Activated CD4-positive, alpha-beta T cell treated with anti-CD3 and anti-CD28 coated beads for 1 hour (primary cell): ENCODE measurements at regions not wholly inside any gene's neighbourhood (a gene's known extent, or its start where the extent isn't known, plus 50 kb on each side); places are given as distances from the start of the nearest gene placed in this dataset.
"Not testable (repeated sequence)": the region's sequence is repeated elsewhere in the genome, so short reads cannot be mapped to it uniquely, and the experiment has no call there.

Experiments
- DNase-seq: peaks from one replicate; pipeline ENCODE4 v3.0.0-alpha.2; 2020

GRCh38 chr22:46040471-46041465 is 63.8 kb upstream of the WNT7B start:
- DNase-seq = no peak

- DNase-seq = no peak
Measured at GRCh38 chr22:46041642-46042041, 64.7 kb upstream of the WNT7B start.

- no peak for DNase-seq
Measured at GRCh38 chr22:46042786-46043185, 65.8 kb upstream of the WNT7B start.

- no peak for DNase-seq
Measured at GRCh38 chr22:46043339-46043738, 66.4 kb upstream of the WNT7B start.

GRCh38 chr22:46043816-46044620 is 67.1 kb upstream of the WNT7B start:
- DNase-seq = no peak

- DNase-seq = no peak
Measured at GRCh38 chr22:46044621-46045458, 67.9 kb upstream of the WNT7B start.

- no peak for DNase-seq
Measured at GRCh38 chr22:46045459-46046298, 68.7 kb upstream of the WNT7B start.

DNA sequence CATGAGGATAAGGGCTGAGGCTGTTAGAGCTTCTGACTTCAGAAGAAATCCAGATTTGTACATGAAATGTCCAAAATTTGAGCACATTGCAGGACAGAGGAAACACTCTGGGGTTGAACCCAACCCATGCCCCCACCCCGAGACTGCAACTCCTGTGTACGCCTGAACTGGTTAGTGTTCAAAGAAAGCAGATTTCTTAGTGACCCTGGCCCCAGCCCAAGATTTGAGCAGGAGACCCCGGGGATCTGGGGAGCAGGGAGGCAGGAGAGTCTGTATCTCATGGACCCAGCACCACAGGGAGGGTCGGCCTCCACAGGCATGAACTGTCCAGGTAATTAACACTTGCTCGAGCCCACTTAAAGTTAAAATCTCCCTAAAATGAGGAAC is 69.3 kb upstream of the WNT7B start:
- no peak for DNase-seq

DNA sequence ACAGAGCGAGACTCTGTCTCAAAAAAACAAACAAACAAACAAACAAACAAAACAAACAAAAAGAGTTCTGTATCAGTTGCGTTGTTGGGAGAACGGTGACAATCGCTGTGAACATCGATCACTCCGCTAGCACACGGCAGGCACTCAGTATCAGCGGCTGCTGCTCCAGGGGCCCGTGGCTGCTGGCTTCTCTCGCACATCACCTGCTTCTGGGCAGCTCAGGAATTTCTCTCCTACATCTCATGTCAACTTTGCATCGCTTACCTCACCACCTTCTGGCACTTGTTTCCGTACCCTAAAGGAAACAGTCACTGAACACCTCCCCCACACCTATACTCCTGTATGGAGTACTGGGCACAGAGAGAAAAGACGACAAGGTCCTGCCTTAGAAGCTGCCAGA is 70.3 kb upstream of the WNT7B start:
- DNase-seq = no peak

GRCh38 chr22:46047841-46048595 is 71.1 kb upstream of the WNT7B start:
- DNase-seq = no peak

- not testable (repeated sequence) for DNase-seq
Measured at GRCh38 chr22:46048661-46049060, 71.7 kb upstream of the WNT7B start.

GRCh38 chr22:46049726-46050450 is 72.9 kb upstream of the WNT7B start:
- no peak for DNase-seq

DNA sequence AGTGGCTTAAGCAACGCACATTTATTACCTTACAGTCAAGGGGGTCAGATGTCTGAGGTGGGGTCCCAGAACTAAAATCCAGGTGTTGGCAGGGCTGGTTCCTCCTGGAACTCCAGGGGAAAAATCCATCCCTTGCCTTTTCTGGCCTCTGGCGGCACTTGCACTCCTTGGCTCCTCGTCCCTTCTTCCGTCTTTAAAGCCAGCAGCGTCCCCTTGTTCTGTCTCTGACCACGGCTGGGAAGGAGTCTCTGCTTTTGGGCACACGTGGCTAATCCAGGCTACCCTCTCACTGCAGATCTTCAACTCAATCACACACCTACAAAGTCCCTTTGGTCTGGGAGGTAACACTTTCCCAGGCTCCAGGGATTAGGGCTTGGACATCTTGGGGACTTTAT is 73.5 kb upstream of the WNT7B start:
- no peak for DNase-seq

DNA sequence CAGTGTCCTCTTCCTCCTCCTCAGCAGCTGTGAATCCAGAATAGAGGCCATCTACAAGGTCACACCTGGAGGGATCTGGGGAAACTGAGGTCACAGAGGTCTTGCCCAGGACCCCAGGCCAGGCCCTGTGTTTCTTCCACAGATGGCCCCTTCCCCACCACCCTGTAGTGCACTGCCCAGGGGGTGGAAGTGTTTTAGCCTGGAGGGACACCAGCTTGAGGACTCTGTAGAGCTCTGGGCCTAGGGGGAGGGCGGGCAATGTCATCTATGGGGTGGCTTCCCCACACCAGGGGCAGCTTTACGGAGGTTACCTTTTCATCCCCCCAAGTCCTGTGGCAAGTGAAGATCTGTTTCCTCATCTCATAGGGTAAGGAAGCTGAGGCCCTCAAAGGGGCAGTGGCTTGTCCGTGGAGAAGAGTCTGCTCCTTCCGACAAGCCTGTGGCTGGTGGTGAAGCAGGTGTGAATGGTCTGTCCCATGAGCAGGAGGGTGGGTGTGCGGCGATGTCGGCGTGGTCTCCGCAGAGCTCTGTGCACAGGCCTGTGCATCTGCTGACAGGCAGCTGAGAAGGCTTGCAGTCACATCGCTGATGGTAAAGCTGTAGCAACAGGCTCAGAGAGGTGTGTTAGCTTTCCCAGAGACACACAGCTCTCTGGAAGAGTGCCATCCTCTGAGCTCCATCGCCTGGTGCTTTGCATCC is 74.1 kb upstream of the WNT7B start:
- DNase-seq = no peak

- no peak for DNase-seq
Measured at GRCh38 chr22:46051646-46052045, 74.7 kb upstream of the WNT7B start.

GRCh38 chr22:46052331-46052771 is 75.4 kb upstream of the WNT7B start:
- DNase-seq = no peak

DNA sequence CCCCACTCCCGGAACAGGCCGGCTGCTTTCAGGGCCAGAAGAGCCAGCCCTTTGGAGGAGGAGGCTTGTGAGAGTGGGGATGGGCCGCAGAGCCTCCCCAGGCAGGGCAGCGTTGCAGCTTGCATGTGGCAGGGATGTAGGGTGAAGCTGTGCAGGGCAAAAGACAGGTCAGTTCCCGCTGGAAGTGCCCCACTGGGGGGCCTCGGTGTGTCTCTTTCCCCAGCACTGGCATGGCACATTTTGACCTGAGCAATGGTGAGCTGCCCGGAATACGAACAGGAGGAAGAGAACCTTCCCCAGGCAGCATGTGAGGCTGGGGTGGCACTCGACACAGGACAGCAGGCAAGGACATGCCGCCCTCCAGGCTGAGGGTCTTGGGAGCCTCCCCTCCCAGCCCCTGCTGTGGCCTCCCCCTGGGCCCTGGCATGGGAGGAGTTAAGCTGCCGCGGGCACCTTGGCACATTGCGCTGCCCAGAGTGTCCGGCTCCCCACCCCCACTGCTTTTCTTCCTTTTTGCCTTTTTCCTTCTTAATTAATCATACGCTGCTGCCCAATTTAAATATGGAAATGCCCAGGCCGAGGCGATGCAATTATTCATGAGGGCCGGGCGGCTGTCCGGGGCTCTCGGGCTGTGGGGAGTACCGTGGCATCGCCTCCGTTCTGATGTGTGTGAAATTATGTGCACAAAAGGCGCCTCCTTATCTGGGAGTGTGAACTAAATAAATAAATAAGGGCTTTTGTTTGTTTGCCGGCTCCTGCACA is 76.0 kb upstream of the WNT7B start:
- no peak for DNase-seq

GRCh38 chr22:46053563-46054090 is 76.7 kb upstream of the WNT7B start:
- DNase-seq = peak; percentile 37
